Panc1 (cell line): ENCODE measurements at regions not wholly inside any gene's neighbourhood (a gene's known extent, or its start where the extent isn't known, plus 50 kb on each side); places are given as distances from the start of the nearest gene placed in this dataset.

Experiments used
- ATAC-seq: fragments of 200-7000 bp; cut with Tn5 transposase; 2 replicates; pipeline ENCODE4 v1.9.1; 2020; ENCODE audit warnings: mild to moderate bottlenecking, moderate library complexity
- BruUV-seq: library from RNA; stranded (reverse); fragments of 400-500 nt; replicated peaks from 2 replicates; lab custom pipeline; 2021; lab: Mats Ljungman, UMichigan
- CTCF ChIA-PET: fragments of 300-600 bp; sonication (Branson Sonifier 250); formaldehyde crosslinking; loops from one replicate; lab custom pipeline; 2022; ENCODE audit warnings: antibody characterized with exemption; lab: Charles Lee
- POLR2A ChIA-PET: fragments of 300-600 bp; sonication (Branson Sonifier 250); formaldehyde crosslinking; loops from one replicate; lab custom pipeline; 2022; ENCODE audit warnings: antibody characterized with exemption; lab: Charles Lee
- DNase-seq: peaks from one replicate; pipeline ENCODE4 v3.0.0-alpha.2; 2010; ENCODE audit warnings: low read depth, low spot score
- H3K27ac ChIP-seq: 2 replicates; pipeline ENCODE4 v1.5.1; 2011; ENCODE audit warnings: mild to moderate bottlenecking, low read length, inconsistent platforms
- H3K27me3 ChIP-seq: fragments of 200-500 bp; sonication (Bioruptor generic); 2 replicates; pipeline ENCODE4 v1.6.0; 2014; ENCODE audit warnings: low read length, inconsistent platforms; ENCODE audit not compliant: control insufficient read depth, insufficient read depth
- H3K36me3 ChIP-seq: fragments of 200-500 bp; sonication (Bioruptor generic); 2 replicates; pipeline ENCODE4 v1.5.1; 2014; ENCODE audit warnings: inconsistent platforms, mild to moderate bottlenecking, low read length, moderate library complexity; ENCODE audit not compliant: control insufficient read depth, insufficient read depth
- H3K4me1 ChIP-seq: 2 replicates; pipeline ENCODE4 v1.5.1; 2011; ENCODE audit warnings: inconsistent platforms, mild to moderate bottlenecking, low read length, moderate library complexity; ENCODE audit not compliant: control insufficient read depth, insufficient read depth
- H3K4me3 ChIP-seq, 2 experiments: 2 replicates each; pipeline ENCODE4 v1.5.1; 2011 to 2012; ENCODE audit warnings: low read depth in 2 of 2, low read length in 2 of 2, mild to moderate bottlenecking in 2 of 2, inconsistent platforms in 1 of 2, moderate library complexity in 1 of 2
- H3K9me3 ChIP-seq: fragments of 200-500 bp; sonication (Bioruptor generic); 2 replicates; pipeline ENCODE4 v1.5.1; 2014; ENCODE audit warnings: low read depth, mild to moderate bottlenecking, inconsistent platforms, low read length, moderate library complexity; ENCODE audit not compliant: control insufficient read depth, insufficient read depth
- CTCF ChIP-seq: fragments of 450-650 bp; IDR thresholded peaks from 2 replicates; pipeline ENCODE4 v1.5.1; 2017; ENCODE audit warnings: mild to moderate bottlenecking
- POLR2AphosphoS5 ChIP-seq: IDR thresholded peaks from 2 replicates; pipeline ENCODE4 v1.6.1; 2012; ENCODE audit warnings: mild to moderate bottlenecking, low read depth, low read length, moderate library complexity
- REST ChIP-seq, 2 experiments: IDR thresholded peaks; 2 replicates each; pipeline ENCODE4 v1.6.1; 2011 to 2012; ENCODE audit warnings: low read depth in 2 of 2, control low read depth in 1 of 2, low read length in 1 of 2, mild to moderate bottlenecking in 1 of 2, moderate library complexity in 1 of 2; ENCODE audit not compliant: insufficient read depth in 1 of 2
- SIN3A ChIP-seq: IDR thresholded peaks from 2 replicates; pipeline ENCODE4 v1.6.1; 2012; ENCODE audit warnings: low read depth, mild to moderate bottlenecking, low read length, moderate library complexity, borderline replicate concordance; ENCODE audit not compliant: insufficient read depth
- TCF7L2 ChIP-seq: IDR thresholded peaks from 2 replicates; pipeline ENCODE4 v1.6.1; 2011; ENCODE audit warnings: mild to moderate bottlenecking, low read depth, low read length, inconsistent platforms
- in situ Hi-C: cut with HindIII; loops from 2 replicates; pipeline ENCODE4 v1.10.0; 2016; ENCODE audit warnings: low sequenced_read_pairs, low pct_unique_long_range_greater_than_20kb
- intact Hi-C: fragments of 100-400 bp; cut with micrococcal nuclease; formaldehyde crosslinking; loops from one replicate; pipeline ENCODE4 v1.10.0; 2022; ENCODE audit not compliant: unreplicated experiment

- 0 out of 2 replicates have a peak, but pooled peaks have one; percentile 26 for ATAC-seq
- no peaks in the 10 kb centered on the region for H3K36me3 ChIP-seq
- no peak for TF ChIP-seq CTCF
- TF ChIP-seq SIN3A, result no peak
- no peak for TF ChIP-seq POLR2AphosphoS5
- TF ChIP-seq REST (IDR thresholded peaks at IDR 0.05; ENCODE audit: insufficient read depth in 1 of 2, low read depth in 2 of 2, low read length in 1 of 2), result no peak
- TF ChIP-seq TCF7L2, result no peak
- H3K4me3 ChIP-seq, result no peak overlapping the region
- no peaks in the 10 kb centered on the region for H3K9me3 ChIP-seq
- H3K27me3 ChIP-seq, result no peaks in the 10 kb centered on the region
- H3K27ac ChIP-seq, result no peak overlapping the region
- intact Hi-C loops (no loop called here), in situ Hi-C loops (no loop called here)
- BruUV-seq, result no TSS peak
- CTCF ChIA-PET, result no interaction called here
- POLR2A ChIA-PET, result no interaction called here
- no peaks in the 10 kb centered on the region for H3K4me1 ChIP-seq
- DNase-seq, result no peak
Observed at GRCh38 chr3:125647318-125648014, 52.2 kb upstream of the OSBPL11 start.

GRCh38 chr3:125651244-125651643 lies 55.9 kb upstream of the OSBPL11 start:
- ChIA-PET CTCF (no interaction called here), POLR2A (no interaction called here)
- Histone ChIP-seq H3K9me3 (no peaks in the 10 kb centered on the region), H3K4me1 (no peaks in the 10 kb centered on the region), H3K27ac (no peak overlapping the region), H3K4me3 (no peak overlapping the region), H3K27me3 (no peaks in the 10 kb centered on the region), H3K36me3 (no peaks in the 10 kb centered on the region)
- intact Hi-C loops, result no loop called here
- no TSS peak for BruUV-seq
- TF ChIP-seq SIN3A (no peak), POLR2AphosphoS5 (no peak), CTCF (no peak), REST (IDR thresholded peaks at IDR 0.05; ENCODE audit: insufficient read depth in 1 of 2, low read depth in 2 of 2, low read length in 1 of 2) (no peak), TCF7L2 (no peak)
- in situ Hi-C loops, result no loop called here
- ATAC-seq, result 0 out of 2 replicates have a peak, but pooled peaks have one; percentile 12
- DNase-seq, result no peak
